ENCODE measurements at regions not wholly inside any gene's neighbourhood (a gene's known extent, or its start where the extent isn't known, plus 50 kb on each side); places are given as distances from the start of the nearest gene placed in this dataset.

DNA sequence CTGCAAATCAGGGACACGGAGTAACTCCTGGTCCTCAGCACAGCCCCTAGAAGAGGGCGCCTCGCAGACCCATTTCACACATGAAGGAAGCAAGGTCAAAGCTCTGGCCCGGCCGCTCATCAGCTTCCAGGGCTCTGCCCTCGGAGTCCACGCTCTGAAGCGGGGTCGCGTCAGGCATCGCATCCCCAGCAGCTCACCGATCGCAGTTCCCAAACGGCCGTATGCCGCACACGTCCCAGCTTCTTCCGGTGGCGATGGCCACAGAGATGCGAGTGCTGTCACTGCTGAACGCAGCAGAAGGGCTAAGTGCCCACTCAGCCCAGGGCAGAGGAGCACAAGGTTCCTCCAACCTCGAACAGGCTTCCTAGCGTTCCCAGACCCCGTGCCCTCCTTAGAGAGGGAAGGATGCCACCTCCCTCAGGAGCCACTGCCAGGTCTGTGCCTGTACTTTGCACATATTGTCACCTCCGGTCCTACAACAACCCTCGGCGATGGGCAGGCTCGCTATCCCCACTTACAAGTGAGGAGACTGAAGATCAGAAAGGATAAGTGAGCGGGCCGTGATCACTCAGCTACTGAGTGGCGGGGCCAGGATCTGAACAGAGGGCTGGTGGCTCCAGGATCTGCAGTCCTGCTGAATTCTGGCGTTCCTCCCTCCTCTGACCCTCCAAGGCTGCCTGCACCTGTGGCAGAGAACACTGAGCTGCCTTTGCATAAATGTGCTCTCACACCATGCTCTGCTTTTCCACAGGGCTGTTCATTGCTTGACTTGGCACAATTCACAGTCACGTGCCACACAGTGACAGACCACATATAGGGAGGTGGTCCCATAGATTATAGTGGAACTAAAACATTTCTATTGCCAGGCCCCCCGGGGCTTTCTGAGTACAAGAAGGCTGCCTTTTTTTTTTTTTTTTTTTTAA is 71.4 kb downstream of the COPS8 start:
- H3K4me3 ChIP-seq = no peak overlapping the region
- peaks cover 5% of the 10 kb centered on the region for H3K4me1 ChIP-seq (ENCODE audit: insufficient read depth)
- no peaks in the 10 kb centered on the region for H3K9me3 ChIP-seq
- peak in 2 of 5 donors; percentile 37 to 40 for DNase-seq
- H3K36me3 ChIP-seq = no peaks in the 10 kb centered on the region
- 85 to 91% (median 86%) methylated on average over 34 of the region's 34 CpGs for WGBS, 3 donors
- peak overlapping the region; percentile 53 to 71 for H3K27ac ChIP-seq
- intact Hi-C loops (cut with DNase I) = loop anchor here (5.0 to 10.0 kb wide), 6 partner anchors 62 to 588 kb away; partner anchors contain the start of gene COL6A3 (in 2 of the 4)
- TF ChIP-seq, protein P1, sequence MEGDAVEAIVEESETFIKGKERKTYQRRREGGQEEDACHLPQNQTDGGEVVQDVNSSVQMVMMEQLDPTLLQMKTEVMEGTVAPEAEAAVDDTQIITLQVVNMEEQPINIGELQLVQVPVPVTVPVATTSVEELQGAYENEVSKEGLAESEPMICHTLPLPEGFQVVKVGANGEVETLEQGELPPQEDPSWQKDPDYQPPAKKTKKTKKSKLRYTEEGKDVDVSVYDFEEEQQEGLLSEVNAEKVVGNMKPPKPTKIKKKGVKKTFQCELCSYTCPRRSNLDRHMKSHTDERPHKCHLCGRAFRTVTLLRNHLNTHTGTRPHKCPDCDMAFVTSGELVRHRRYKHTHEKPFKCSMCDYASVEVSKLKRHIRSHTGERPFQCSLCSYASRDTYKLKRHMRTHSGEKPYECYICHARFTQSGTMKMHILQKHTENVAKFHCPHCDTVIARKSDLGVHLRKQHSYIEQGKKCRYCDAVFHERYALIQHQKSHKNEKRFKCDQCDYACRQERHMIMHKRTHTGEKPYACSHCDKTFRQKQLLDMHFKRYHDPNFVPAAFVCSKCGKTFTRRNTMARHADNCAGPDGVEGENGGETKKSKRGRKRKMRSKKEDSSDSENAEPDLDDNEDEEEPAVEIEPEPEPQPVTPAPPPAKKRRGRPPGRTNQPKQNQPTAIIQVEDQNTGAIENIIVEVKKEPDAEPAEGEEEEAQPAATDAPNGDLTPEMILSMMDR (IDR thresholded peaks at IDR 0.05) = no peak
- TF ChIP-seq EP300 (IDR thresholded peaks at IDR 0.05) (no peak), POLR2A (IDR thresholded peaks at IDR 0.05) (no peak)
- no peaks in the 10 kb centered on the region for H3K27me3 ChIP-seq

DNA sequence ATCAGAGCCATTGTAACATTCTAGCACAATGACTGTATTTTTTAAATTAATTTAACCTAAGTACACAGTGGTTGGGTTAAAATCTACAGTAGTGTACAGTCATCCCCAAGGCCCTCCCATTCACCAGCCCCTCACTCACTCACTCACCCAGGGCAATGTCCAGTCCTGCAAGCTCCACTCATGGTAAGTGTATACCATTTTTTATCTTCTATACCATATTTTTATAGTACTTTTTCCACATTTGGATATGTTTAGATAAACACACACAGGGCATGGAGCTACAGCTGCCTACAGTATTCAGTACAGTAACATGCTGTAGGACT is 72.1 kb downstream of the COPS8 start:
- Histone ChIP-seq H3K36me3 (no peaks in the 10 kb centered on the region), H3K4me1 (ENCODE audit: insufficient read depth) (peaks cover 5% of the 10 kb centered on the region), H3K27me3 (no peaks in the 10 kb centered on the region), H3K27ac (no peak overlapping the region), H3K9me3 (no peaks in the 10 kb centered on the region), H3K4me3 (no peak overlapping the region)
- no peak for DNase-seq
- TF ChIP-seq POLR2A (IDR thresholded peaks at IDR 0.05) = no peak
- TF ChIP-seq EP300 (IDR thresholded peaks at IDR 0.05) = no peak
- TF ChIP-seq, protein P1 (IDR thresholded peaks at IDR 0.05) = no peak
- intact Hi-C loops (cut with DNase I) = loop anchor here (2.0 to 10.0 kb wide), 7 partner anchors 63 to 587 kb away; partner anchors contain the start of gene COL6A3 (in 2 of the 4)

DNA sequence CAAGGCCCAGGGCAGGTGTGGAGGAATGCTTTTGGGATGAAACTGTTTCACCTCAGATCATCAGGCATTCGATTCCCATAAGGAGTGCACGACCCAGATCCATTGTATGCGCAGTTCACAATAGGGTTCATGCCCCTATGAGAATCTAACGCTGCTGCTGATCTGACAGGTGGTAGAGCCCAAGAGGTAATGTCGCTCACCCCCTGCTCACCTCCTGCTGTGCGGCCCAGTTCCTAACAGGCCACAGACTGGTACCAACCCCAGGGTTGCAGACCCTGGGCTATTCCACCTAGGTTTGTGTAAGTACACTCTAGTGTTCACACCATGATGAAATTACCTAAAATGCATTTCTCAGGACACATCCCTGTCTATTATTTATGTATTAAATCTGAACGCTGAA is 72.5 kb downstream of the COPS8 start:
- DNase-seq = no peak
- H3K9me3 ChIP-seq = no peaks in the 10 kb centered on the region
- 88 to 98% (median 94%) methylated on average over 7 of the region's 7 CpGs for WGBS, 3 donors
- H3K4me1 ChIP-seq (ENCODE audit: insufficient read depth) = peaks cover 5% of the 10 kb centered on the region
- H3K4me3 ChIP-seq = no peak overlapping the region
- no peaks in the 10 kb centered on the region for H3K27me3 ChIP-seq
- no peak for TF ChIP-seq EP300 (IDR thresholded peaks at IDR 0.05)
- no peak for TF ChIP-seq POLR2A (IDR thresholded peaks at IDR 0.05)
- TF ChIP-seq, protein P1 (IDR thresholded peaks at IDR 0.05) = no peak
- intact Hi-C loops (cut with DNase I) = loop anchor here (2.0 to 10.0 kb wide), 7 partner anchors 63 to 587 kb away; partner anchors contain the start of gene COL6A3 (in 2 of the 4)
- no peaks in the 10 kb centered on the region for H3K36me3 ChIP-seq
- H3K27ac ChIP-seq = no peak overlapping the region

DNA sequence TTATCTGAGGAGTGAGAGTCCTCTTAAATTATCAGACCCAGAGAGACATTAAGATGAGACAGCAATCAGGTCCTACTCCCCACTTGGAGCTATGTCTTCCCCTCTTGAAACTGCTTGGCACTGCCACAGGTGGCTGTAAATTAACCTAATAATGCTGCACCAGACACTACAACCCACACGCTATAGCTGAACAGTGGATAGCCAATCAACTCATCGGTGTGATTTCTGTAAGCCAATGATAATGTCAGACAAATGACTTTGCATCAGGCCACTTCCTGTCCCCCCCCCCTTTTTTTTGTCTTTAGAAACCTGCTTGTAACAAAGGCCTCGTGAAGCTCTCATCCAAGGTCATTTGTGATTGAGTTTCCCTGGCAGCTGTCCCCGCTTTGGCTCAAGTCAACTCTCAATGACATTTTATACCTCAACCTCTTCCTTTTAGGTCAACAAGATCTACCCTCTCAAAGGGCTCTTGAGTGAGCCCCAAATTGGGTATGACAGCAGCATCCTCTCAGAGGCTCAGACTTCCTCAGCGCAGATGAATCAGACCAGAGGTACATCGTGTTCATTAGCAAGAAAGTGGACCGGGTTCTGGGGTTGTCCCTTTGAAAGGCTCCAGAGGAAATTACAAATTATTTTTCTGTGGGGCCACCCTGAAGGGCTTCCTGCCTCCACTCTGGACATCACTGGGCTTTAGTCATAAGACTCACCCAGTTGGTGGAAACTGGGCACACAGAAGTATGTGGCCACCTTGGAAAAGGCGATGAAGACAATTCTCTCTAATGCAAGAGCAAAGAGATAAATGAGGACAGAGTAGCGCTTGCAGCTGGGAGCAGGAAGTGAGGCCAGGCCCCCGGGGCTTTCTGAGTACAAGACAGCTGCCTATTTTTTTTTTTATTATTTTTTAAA is 73.6 kb downstream of the COPS8 start:
- Histone ChIP-seq H3K4me1 (ENCODE audit: insufficient read depth) (peaks cover 5% of the 10 kb centered on the region), H3K27ac (no peak overlapping the region), H3K27me3 (no peaks in the 10 kb centered on the region), H3K4me3 (no peak overlapping the region), H3K36me3 (no peaks in the 10 kb centered on the region), H3K9me3 (no peaks in the 10 kb centered on the region)
- no peak for DNase-seq
- intact Hi-C loops (cut with DNase I) = loop anchor here (2.0 to 10.0 kb wide), 7 partner anchors 64 to 586 kb away; partner anchors contain the start of gene COL6A3 (in 2 of the 4)
- WGBS, 3 donors = 70 to 75% (median 71%) methylated on average over 10 of the region's 10 CpGs
- TF ChIP-seq, protein P1 (IDR thresholded peaks at IDR 0.05) = no peak
- TF ChIP-seq POLR2A (IDR thresholded peaks at IDR 0.05) (no peak), EP300 (IDR thresholded peaks at IDR 0.05) (no peak)

Data from ovary (tissue), 7 donors.